ENCODE measurements at regions not wholly inside any gene's neighbourhood (a gene's known extent, or its start where the extent isn't known, plus 50 kb on each side); places are given as distances from the start of the nearest gene placed in this dataset.

DNA sequence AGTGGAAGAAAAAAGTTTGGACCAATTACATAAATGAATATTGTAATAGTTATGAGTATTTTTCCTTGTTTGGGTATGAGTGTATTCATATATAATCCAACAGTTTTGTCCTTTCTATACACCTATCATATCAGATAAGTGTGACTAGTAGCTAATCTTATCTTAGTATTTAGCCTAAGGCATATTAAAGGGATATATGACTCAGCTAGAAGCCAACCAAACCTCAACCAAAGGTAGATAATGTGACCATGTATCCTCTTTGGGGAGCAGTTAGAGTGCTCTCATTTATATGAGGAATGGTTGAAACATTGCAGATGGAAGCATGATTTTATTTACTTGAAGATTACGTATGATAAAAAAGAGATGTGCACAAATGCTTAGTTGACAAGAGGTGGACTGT, 370.0 kb upstream of the CTNND2 start:
- H3K4me3 ChIP-seq = no peak overlapping the region
- DNase-seq (ENCODE audit: low spot score) (no peak), ATAC-seq (ENCODE audit: insufficient number of reproducible peaks, low FRiP score, low read depth) (no peak)
- H3K36me3 ChIP-seq = no peaks in the 10 kb centered on the region
- no peaks in the 10 kb centered on the region for H3K4me1 ChIP-seq (ENCODE audit: control insufficient read depth in 1 of 2, low read depth in 2 of 2)
- no peaks in the 10 kb centered on the region for H3K9me3 ChIP-seq
- TF ChIP-seq, protein P1, sequence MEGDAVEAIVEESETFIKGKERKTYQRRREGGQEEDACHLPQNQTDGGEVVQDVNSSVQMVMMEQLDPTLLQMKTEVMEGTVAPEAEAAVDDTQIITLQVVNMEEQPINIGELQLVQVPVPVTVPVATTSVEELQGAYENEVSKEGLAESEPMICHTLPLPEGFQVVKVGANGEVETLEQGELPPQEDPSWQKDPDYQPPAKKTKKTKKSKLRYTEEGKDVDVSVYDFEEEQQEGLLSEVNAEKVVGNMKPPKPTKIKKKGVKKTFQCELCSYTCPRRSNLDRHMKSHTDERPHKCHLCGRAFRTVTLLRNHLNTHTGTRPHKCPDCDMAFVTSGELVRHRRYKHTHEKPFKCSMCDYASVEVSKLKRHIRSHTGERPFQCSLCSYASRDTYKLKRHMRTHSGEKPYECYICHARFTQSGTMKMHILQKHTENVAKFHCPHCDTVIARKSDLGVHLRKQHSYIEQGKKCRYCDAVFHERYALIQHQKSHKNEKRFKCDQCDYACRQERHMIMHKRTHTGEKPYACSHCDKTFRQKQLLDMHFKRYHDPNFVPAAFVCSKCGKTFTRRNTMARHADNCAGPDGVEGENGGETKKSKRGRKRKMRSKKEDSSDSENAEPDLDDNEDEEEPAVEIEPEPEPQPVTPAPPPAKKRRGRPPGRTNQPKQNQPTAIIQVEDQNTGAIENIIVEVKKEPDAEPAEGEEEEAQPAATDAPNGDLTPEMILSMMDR (IDR thresholded peaks at IDR 0.05) = no peak
- no peaks in the 10 kb centered on the region for H3K27me3 ChIP-seq (replicated peaks; ENCODE audit: insufficient read depth)
- no peak overlapping the region for H3K27ac ChIP-seq

DNA sequence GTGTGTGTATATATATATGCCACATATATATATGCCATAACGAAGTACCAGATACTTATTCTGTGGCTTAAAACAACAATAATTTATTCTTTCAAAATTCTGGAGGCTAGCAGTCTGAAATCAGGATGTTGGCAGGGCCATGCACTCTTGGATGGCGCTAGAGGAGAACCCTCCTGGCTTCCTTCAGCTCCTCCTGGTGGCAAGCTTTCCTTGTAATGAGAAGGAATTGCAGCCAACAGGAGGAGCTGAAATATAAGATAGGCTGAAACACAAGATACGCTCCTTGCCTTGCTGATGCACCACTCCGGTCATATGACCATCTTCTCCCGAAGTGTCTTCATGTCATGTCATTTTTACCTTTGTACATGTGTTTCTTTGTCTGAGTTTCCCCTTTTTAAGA, 368.1 kb upstream of the CTNND2 start:
- no peaks in the 10 kb centered on the region for H3K9me3 ChIP-seq
- no peak overlapping the region for H3K4me3 ChIP-seq
- ATAC-seq (ENCODE audit: insufficient number of reproducible peaks, low FRiP score, low read depth) (no peak), DNase-seq (ENCODE audit: low spot score) (no peak)
- H3K27me3 ChIP-seq (replicated peaks; ENCODE audit: insufficient read depth) = no peaks in the 10 kb centered on the region
- TF ChIP-seq, protein P1 (IDR thresholded peaks at IDR 0.05) = no peak
- no peaks in the 10 kb centered on the region for H3K36me3 ChIP-seq
- no peak overlapping the region for H3K27ac ChIP-seq
- H3K4me1 ChIP-seq (ENCODE audit: control insufficient read depth in 1 of 2, low read depth in 2 of 2) = no peaks in the 10 kb centered on the region

DNA sequence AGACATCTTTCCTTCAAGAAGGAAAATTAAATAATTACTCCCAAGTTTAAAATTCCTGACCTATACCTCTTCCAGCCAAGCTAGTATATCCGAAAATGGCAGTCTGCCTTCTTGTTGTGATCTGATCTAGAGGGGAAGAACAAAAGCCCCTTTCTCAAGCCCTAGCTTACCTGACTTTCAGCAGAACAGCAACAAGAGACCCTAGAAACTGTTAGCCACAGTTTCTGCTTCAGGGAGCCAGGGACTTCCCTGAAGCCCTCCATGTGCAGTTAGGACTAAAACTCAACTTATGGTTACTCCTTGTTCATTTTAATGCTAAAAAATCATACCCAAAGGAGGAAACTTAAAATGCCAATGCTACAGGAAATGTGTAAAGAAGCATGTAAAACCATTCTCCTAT, 366.7 kb upstream of the CTNND2 start:
- no peaks in the 10 kb centered on the region for H3K4me1 ChIP-seq (ENCODE audit: control insufficient read depth in 1 of 2, low read depth in 2 of 2)
- DNase-seq (ENCODE audit: low spot score) (no peak), ATAC-seq (ENCODE audit: insufficient number of reproducible peaks, low FRiP score, low read depth) (no peak)
- TF ChIP-seq, protein P1 (IDR thresholded peaks at IDR 0.05) = no peak
- no peaks in the 10 kb centered on the region for H3K27me3 ChIP-seq (replicated peaks; ENCODE audit: insufficient read depth)
- H3K36me3 ChIP-seq = no peaks in the 10 kb centered on the region
- no peaks in the 10 kb centered on the region for H3K9me3 ChIP-seq
- H3K27ac ChIP-seq = no peak overlapping the region
- H3K4me3 ChIP-seq = no peak overlapping the region

DNA sequence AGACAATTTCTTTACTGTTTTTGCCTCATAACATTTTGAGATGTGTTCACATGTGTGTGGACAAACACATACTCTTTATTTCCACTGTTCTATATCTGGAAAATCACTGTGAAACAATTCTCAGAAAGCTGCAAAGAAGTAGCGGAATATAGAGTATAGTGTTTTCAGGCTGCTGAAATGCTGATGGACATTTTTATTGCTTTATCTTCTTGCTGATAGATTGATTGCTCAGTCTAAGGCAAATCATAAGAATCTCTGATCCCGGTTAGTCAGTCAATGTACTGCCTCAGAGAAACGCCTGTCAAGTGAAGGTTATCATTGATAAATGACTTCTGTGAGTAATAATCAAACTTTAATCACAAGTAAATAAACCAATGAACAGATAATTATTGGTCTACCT, 364.9 kb upstream of the CTNND2 start:
- no peak overlapping the region for H3K4me3 ChIP-seq
- H3K27me3 ChIP-seq (replicated peaks; ENCODE audit: insufficient read depth) = no peaks in the 10 kb centered on the region
- no peaks in the 10 kb centered on the region for H3K36me3 ChIP-seq
- no peak for DNase-seq (ENCODE audit: low spot score)
- no peaks in the 10 kb centered on the region for H3K9me3 ChIP-seq
- no peak for ATAC-seq (ENCODE audit: insufficient number of reproducible peaks, low FRiP score, low read depth)
- H3K4me1 ChIP-seq (ENCODE audit: control insufficient read depth in 1 of 2, low read depth in 2 of 2) = no peaks in the 10 kb centered on the region
- TF ChIP-seq, protein P1 (IDR thresholded peaks at IDR 0.05) = no peak
- H3K27ac ChIP-seq = no peak overlapping the region

DNA sequence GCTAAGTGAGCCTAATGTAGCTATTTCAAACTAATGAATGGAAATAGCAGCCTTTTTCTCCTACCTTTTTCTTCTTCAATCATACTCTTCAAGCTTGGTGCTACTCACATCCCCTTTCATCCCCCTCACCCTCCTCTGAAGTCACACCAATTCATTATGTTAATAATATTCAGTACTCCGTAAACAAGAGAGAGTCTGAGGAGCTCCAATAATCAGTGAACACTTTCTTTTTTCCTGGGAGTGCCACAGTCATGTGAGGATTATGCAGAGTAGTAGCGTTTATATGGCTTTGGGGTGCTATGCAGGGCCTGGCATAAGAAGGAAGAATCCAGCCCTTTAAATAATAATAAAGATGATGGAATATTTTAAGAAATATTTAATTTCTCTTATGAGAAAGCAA, 354.3 kb upstream of the CTNND2 start:
- TF ChIP-seq, protein P1 (IDR thresholded peaks at IDR 0.05) = no peak
- Histone ChIP-seq H3K4me1 (ENCODE audit: control insufficient read depth in 1 of 2, low read depth in 2 of 2) (no peaks in the 10 kb centered on the region), H3K36me3 (no peaks in the 10 kb centered on the region), H3K4me3 (no peak overlapping the region), H3K27me3 (replicated peaks; ENCODE audit: insufficient read depth) (no peaks in the 10 kb centered on the region), H3K27ac (no peak overlapping the region), H3K9me3 (no peaks in the 10 kb centered on the region)
- DNase-seq (ENCODE audit: low spot score) (no peak), ATAC-seq (ENCODE audit: insufficient number of reproducible peaks, low FRiP score, low read depth) (no peak)

All from thoracic aorta (tissue), 2 donors.